ENCODE measurements at regions not wholly inside any gene's neighbourhood (a gene's known extent, or its start where the extent isn't known, plus 50 kb on each side); places are given as distances from the start of the nearest gene placed in this dataset.

GRCh38 chr16:82340531-82340930 is 170.5 kb upstream of the MPHOSPH6 start:
- no peak for DNase-seq (ENCODE audit: insufficient read length, low spot score)
- no peak for TF ChIP-seq POLR2A (IDR thresholded peaks at IDR 0.05; ENCODE audit: low read depth, low read length)
- no peak for FAIRE-seq

- no peak for DNase-seq (ENCODE audit: insufficient read length, low spot score)
- no peak for TF ChIP-seq POLR2A (IDR thresholded peaks at IDR 0.05; ENCODE audit: low read depth, low read length)
- FAIRE-seq, result no peak
Measured at GRCh38 chr16:82337355-82337754, 167.3 kb upstream of the MPHOSPH6 start.

GRCh38 chr16:82331974-82332750 is 162.1 kb upstream of the MPHOSPH6 start:
- no peak for FAIRE-seq
- no peak for DNase-seq (ENCODE audit: insufficient read length, low spot score)
- no peak for TF ChIP-seq POLR2A (IDR thresholded peaks at IDR 0.05; ENCODE audit: low read depth, low read length)

- DNase-seq (ENCODE audit: insufficient read length, low spot score) (no peak), FAIRE-seq (no peak)
- no peak for TF ChIP-seq POLR2A (IDR thresholded peaks at IDR 0.05; ENCODE audit: low read depth, low read length)
Measured at GRCh38 chr16:82331397-82331796, 161.4 kb upstream of the MPHOSPH6 start.

- DNase-seq (ENCODE audit: insufficient read length, low spot score) (no peak), FAIRE-seq (no peak)
- TF ChIP-seq POLR2A (IDR thresholded peaks at IDR 0.05; ENCODE audit: low read depth, low read length), result no peak
Measured at GRCh38 chr16:82329504-82330192, 159.6 kb upstream of the MPHOSPH6 start.

GRCh38 chr16:82328881-82329469 is 159.0 kb upstream of the MPHOSPH6 start:
- no peak for TF ChIP-seq POLR2A (IDR thresholded peaks at IDR 0.05; ENCODE audit: low read depth, low read length)
- no peak for DNase-seq (ENCODE audit: insufficient read length, low spot score)
- no peak for FAIRE-seq

- no peak for FAIRE-seq
- DNase-seq (ENCODE audit: insufficient read length, low spot score), result no peak
- no peak for TF ChIP-seq POLR2A (IDR thresholded peaks at IDR 0.05; ENCODE audit: low read depth, low read length)
Measured at GRCh38 chr16:82323171-82323570, 153.1 kb upstream of the MPHOSPH6 start.

- DNase-seq (ENCODE audit: insufficient read length, low spot score) (no peak), FAIRE-seq (no peak)
- no peak for TF ChIP-seq POLR2A (IDR thresholded peaks at IDR 0.05; ENCODE audit: low read depth, low read length)
Measured at GRCh38 chr16:82322177-82322576, 152.2 kb upstream of the MPHOSPH6 start.

GRCh38 chr16:82319038-82319437 is 149.0 kb upstream of the MPHOSPH6 start:
- TF ChIP-seq POLR2A (IDR thresholded peaks at IDR 0.05; ENCODE audit: low read depth, low read length), result no peak
- FAIRE-seq, result no peak
- no peak for DNase-seq (ENCODE audit: insufficient read length, low spot score)

- no peak for DNase-seq (ENCODE audit: insufficient read length, low spot score)
- FAIRE-seq, result no peak
- TF ChIP-seq POLR2A (IDR thresholded peaks at IDR 0.05; ENCODE audit: low read depth, low read length), result no peak
Measured at GRCh38 chr16:82317411-82318167, 147.6 kb upstream of the MPHOSPH6 start.

- FAIRE-seq, result no peak
- DNase-seq (ENCODE audit: insufficient read length, low spot score), result no peak
- TF ChIP-seq POLR2A (IDR thresholded peaks at IDR 0.05; ENCODE audit: low read depth, low read length), result no peak
Measured at GRCh38 chr16:82313754-82314153, 143.7 kb upstream of the MPHOSPH6 start.

- TF ChIP-seq POLR2A (IDR thresholded peaks at IDR 0.05; ENCODE audit: low read depth, low read length), result no peak
- DNase-seq (ENCODE audit: insufficient read length, low spot score) (no peak), FAIRE-seq (no peak)
Measured at GRCh38 chr16:82311528-82311927, 141.5 kb upstream of the MPHOSPH6 start.

GRCh38 chr16:82302042-82302727 is 132.2 kb upstream of the MPHOSPH6 start:
- FAIRE-seq (no peak), DNase-seq (ENCODE audit: insufficient read length, low spot score) (no peak)
- TF ChIP-seq POLR2A (IDR thresholded peaks at IDR 0.05; ENCODE audit: low read depth, low read length), result no peak

Measured in H54 (cell line).